Renal cortical epithelial cell (primary cell): ENCODE measurements at regions not wholly inside any gene's neighbourhood (a gene's known extent, or its start where the extent isn't known, plus 50 kb on each side); places are given as distances from the start of the nearest gene placed in this dataset.
A peak's percentile ranks its signal among the peaks of the same experiment; 100 is the strongest.
"Not testable (repeated sequence)": the region's sequence is repeated elsewhere in the genome, so short reads cannot be mapped to it uniquely, and the experiment has no call there.

Experiments
- DNase-seq: peaks from one replicate; pipeline ENCODE4 v3.0.0-alpha.2; 2011; ENCODE audit warnings: low read depth

- peak; percentile 50 for DNase-seq
Measured at GRCh38 chr2:215260097-215260677, 51.7 kb upstream of the ATIC start.

- DNase-seq: no peak
Measured at GRCh38 chr2:215249501-215249900, 62.4 kb upstream of the ATIC start.

- not testable (repeated sequence) for DNase-seq
Measured at GRCh38 chr2:215245919-215246318, 65.9 kb upstream of the ATIC start.

GRCh38 chr2:215241791-215242305, 70.0 kb upstream of the ATIC start:
- DNase-seq: no peak

- no peak for DNase-seq
Measured at GRCh38 chr2:215238485-215239098, 73.3 kb upstream of the ATIC start.

DNA sequence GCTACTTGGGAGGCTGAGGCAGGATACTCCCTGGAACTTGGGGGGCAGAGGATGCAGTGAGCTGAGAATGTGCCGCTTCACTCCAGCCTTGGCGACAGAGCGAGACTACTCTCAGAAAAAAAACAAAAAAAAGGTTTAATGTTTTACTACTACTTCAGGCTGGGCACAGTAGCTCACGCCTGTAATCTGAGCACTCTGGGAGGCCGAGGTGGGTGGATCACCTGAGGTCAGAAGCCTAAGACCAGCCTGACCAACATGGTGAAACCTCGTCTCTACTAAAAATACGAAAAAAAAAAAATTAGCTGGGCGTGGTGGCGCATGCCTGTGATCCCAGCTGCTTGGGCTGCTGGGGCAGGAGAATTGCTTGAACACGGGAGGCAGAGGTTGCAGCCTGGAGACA, 75.7 kb upstream of the ATIC start:
- peak; percentile 74 for DNase-seq

GRCh38 chr2:215220221-215220620, 81.8 kb upstream of the ABCA12 start:
- not testable (repeated sequence) for DNase-seq

GRCh38 chr2:215218587-215219577, 80.5 kb upstream of the ABCA12 start:
- DNase-seq: peak; percentile 81

DNA sequence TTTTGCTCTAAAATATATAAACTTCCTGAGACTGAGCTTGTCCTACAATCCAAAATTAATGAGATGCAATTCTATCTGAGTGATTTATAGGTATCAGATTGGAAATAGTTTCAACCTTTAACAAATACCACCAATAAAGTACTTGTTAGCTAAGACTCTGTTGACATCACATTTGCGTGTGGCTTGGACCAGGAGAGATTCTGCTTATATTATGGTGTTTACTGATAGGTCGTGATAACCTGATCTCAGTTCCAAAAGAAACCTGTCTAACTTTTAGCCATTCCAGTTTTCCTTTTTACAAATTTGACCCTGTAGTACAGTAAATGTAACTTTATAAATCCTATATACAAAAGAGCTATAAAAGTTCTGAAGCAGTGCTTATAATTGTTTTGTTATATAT, 78.4 kb upstream of the ABCA12 start:
- no peak for DNase-seq

GRCh38 chr2:215215637-215216036, 77.2 kb upstream of the ABCA12 start:
- no peak for DNase-seq

GRCh38 chr2:215210082-215210481, 71.7 kb upstream of the ABCA12 start:
- DNase-seq: no peak

GRCh38 chr2:215207791-215208367, 69.5 kb upstream of the ABCA12 start:
- no peak for DNase-seq

DNA sequence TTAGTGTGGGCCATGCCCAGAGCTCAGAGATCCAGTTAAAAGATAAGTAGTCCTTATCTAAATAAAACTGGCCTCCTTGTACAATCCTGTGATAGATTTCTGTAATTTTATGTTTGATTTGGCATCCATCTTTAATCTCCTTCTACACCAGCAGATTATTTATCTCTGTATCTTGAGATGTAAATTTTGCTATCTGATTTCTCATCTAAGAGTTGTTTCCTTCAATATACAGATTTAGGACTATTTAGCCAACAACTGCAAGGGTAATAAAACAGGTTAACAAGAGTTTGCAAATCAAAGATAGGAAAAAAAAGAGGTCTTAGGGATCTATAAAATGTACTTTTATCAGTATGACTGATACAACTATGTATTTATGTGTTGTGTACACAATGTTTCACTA, 68.6 kb upstream of the ABCA12 start:
- no peak for DNase-seq

GRCh38 chr2:215205787-215206186, 67.4 kb upstream of the ABCA12 start:
- no peak for DNase-seq

DNA sequence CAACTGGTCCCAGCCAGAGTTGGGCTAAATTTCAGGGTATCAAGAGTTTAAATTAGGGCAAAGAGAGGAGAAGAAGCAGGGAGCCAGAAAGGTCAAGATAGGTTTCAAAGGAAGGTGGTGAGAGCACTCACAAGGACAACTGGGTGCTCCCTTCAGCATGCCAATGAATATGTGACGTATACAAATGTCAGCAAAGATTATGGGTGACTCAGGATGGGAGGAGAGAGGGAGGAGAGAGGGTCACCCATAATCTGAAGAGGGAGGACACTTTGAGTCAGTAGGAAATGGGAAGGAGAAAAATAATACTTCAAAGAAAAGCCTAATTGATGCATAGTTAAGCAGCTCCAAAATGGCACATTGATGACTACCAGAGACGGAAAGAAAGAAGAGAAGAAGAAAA, 53.1 kb upstream of the ABCA12 start:
- no peak for DNase-seq

DNA sequence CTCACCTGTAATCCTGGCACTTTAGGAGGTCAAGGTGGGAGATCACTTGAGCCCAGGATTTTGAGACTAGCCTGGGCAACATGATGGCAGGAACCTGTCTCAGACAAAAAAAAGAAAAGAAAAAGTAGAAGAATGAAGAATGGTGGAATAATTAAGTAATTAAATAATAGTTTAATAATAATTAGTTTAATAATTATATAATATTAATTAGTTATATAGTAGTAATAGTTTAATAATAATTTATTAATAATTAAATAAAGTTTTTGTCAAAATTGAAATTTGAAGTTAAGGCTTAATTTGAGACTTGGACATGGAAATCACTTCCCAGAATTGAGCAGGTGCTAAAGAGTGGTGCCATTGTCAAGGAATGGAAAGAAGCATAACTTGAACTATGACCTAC, 52.2 kb upstream of the ABCA12 start:
- DNase-seq: no peak

DNA sequence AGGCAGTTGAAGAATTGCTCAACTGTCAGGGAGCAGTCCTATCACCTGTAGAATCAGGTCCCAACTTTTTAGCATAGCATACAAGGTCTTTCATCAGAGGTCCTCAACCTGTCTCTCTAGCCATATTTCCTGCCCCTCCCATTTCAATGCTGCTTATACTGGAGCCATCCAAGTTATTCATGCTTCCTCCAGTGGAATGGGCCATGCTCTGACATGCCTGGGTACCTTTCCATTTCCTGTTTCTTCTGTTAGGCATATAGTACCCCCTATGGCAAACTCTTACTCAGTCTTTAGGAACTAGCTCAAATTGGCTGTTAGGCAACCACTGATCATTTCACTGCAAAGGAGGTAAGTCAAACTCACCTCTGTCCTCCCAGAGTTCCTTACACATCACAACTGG, 51.0 kb upstream of the ABCA12 start:
- peak; percentile 28 for DNase-seq
